GM10266 (cell line): ENCODE measurements at regions not wholly inside any gene's neighbourhood (a gene's known extent, or its start where the extent isn't known, plus 50 kb on each side); places are given as distances from the start of the nearest gene placed in this dataset.

Experiments used
- DNase-seq: peaks from one replicate; pipeline ENCODE4 v3.0.0; 2012; ENCODE audit errors: extremely low spot score
- TF ChIP-seq, protein P1 (sequence below): IDR thresholded peaks from 2 replicates; pipeline ENCODE4 v1.5.1; 2012; ENCODE audit warnings: mild to moderate bottlenecking, low read depth; ENCODE audit not compliant: control insufficient read depth, insufficient read depth; ENCODE audit errors: missing control alignments

DNA sequence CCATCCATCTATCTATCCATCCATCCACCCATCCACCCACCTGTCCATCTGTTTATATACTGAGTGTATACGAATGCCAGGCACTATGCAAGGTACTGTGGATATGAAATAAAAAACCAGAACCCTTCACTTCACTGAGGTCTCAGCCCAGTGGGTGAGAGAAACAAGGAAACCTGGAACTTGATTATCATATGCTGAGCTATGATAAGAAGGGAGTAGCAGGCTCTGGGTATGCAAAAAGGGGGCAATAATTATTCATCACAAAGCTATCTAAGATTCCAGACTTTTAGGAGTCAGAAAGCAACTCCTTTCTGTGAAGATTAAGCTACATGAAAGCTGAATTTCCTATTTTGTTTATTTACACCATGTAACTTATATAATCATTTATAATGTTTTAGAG, 327.7 kb upstream of the IL12A start:
- TF ChIP-seq, protein P1, sequence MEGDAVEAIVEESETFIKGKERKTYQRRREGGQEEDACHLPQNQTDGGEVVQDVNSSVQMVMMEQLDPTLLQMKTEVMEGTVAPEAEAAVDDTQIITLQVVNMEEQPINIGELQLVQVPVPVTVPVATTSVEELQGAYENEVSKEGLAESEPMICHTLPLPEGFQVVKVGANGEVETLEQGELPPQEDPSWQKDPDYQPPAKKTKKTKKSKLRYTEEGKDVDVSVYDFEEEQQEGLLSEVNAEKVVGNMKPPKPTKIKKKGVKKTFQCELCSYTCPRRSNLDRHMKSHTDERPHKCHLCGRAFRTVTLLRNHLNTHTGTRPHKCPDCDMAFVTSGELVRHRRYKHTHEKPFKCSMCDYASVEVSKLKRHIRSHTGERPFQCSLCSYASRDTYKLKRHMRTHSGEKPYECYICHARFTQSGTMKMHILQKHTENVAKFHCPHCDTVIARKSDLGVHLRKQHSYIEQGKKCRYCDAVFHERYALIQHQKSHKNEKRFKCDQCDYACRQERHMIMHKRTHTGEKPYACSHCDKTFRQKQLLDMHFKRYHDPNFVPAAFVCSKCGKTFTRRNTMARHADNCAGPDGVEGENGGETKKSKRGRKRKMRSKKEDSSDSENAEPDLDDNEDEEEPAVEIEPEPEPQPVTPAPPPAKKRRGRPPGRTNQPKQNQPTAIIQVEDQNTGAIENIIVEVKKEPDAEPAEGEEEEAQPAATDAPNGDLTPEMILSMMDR: no peak
- no peak for DNase-seq

DNA sequence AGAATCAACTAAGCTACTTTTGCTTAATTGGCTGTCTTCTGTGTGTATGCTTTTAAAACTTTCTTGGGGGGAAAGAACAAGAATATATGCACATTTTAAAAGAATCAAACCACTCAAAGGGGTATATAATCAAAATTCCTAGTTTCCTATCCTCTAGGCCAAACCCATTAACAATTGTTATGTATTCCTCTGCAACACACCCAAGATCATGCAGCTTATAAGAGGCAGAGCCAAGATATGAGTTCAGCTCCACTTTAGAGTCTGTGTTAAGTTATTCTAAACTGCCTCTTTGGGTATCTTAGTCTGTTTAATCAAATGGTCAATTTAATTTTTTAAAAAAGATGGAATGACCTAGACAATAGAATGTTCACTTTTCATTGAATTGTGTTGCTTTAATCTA, 326.1 kb upstream of the IL12A start:
- no peak for DNase-seq
- TF ChIP-seq, protein P1: no peak

DNA sequence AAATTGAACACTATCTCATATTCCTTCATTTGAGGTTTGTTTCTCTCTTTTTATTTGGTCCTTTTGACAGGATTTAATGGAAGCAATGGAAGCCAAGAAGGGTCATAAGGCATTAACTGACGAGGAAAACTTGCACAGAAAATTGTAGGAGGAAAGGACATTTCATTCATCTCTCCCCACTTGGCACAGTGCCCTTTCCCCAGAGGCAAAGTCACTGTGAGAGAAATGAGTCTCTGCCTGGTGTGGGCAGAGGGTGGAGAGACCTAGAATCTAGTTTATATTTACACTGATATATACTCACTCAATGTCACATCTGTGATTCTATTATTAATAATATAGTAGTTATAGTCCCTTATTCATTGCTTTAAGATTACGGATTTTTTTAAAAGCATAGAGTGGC, 324.6 kb upstream of the IL12A start:
- TF ChIP-seq, protein P1: no peak
- no peak for DNase-seq

DNA sequence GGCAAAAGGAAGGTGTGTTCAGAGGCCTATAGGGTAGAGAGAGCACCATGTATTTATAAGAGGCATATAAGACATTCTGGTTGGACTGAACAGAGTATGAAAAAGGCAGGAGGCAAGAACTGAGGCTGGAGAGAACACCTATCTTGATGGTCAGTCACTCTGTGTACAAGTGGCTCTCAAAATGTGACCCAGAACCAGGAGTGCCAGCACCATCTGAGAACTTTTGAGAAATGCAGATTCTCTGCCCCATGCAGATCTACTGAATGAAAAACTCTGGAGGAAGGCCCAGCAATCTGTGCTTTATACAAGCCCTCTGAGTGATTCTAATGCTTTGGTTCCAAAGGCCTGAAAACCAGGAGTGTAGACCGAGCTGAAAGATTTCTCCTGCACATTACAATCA, 324.0 kb upstream of the IL12A start:
- TF ChIP-seq, protein P1: no peak
- no peak for DNase-seq

DNA sequence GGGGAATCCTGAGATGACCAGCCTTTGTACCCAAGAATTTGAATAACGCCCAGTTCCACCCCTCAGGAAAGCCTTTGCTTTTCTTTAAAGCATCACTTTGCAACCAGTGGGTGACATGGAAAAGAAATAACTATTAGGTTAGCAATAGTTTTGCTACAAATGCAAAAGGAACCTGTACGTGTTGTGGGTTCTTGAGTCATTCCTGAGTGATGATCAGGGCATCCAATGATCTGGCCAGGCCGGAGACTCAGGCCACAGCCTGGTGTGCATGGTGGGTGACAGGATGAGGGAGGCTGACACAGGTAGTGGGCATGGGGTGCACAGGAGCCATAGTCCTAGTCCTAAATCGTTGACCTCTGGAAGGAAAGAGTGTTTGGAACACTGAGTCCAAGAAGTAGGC, 321.4 kb upstream of the IL12A start:
- TF ChIP-seq, protein P1: no peak
- no peak for DNase-seq

DNA sequence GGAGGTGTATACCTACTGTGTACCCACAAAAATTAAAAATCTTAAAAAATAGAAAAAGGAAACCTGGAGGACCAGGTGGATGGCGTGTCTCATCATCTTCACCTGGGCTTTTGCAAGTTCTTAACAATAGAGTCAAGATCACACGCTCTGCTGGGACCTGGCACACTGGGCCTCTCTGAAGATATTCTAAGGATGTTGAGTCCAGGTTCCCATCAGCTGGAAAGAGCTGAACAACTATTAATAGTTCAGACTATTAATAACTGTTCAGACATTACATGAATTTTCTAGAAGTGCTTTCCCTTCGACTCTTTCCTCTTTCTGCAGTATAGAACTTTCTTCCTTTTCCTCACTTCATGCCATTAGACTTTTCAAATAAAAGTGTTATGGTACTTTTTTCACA, 320.2 kb upstream of the IL12A start:
- TF ChIP-seq, protein P1: no peak
- DNase-seq: no peak

DNA sequence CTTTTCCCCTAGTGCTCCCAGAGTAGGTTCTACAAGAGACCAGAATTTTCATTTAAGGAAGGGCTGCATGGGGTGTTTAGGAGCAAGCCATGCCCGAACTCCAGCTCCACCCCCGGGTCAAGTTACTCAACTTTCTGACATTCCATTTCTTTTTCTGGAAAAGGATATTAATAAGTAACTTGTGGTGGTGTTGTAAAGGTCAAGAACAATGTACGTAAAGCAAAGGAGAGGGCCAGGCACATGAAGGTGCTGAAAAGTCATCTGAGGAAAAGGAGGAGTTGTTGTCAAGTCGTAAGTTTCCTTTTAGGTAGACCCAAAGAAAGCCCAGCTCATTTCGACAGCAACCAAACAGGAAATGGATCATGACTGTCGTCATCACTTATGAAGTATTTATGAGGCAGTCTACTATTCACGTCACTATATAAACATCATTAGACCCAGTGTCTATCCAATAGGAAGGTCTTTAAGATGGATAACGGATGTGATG, 319.6 kb upstream of the IL12A start:
- no peak for DNase-seq
- TF ChIP-seq, protein P1: no peak
